Kidney epithelial cell (primary cell): ENCODE measurements at regions not wholly inside any gene's neighbourhood (a gene's known extent, or its start where the extent isn't known, plus 50 kb on each side); places are given as distances from the start of the nearest gene placed in this dataset.

Experiments
- DNase-seq: peaks from one replicate; pipeline ENCODE4 v3.0.0-alpha.2; 2010; ENCODE audit warnings: low read depth
- H3K27me3 ChIP-seq: 2 replicates; pipeline ENCODE4 v1.6.0; 2011; ENCODE audit warnings: low read length; ENCODE audit not compliant: control insufficient read depth, insufficient read depth
- H3K36me3 ChIP-seq: 2 replicates; pipeline ENCODE4 v1.5.1; 2011; ENCODE audit warnings: low read length; ENCODE audit not compliant: control insufficient read depth, insufficient read depth
- H3K4me3 ChIP-seq: 2 replicates; pipeline ENCODE4 v1.5.1; 2011; ENCODE audit warnings: low read depth, mild to moderate bottlenecking, control low read depth, low read length
- CTCF ChIP-seq: IDR thresholded peaks from 2 replicates; pipeline ENCODE4 v1.5.1; 2011; ENCODE audit warnings: mild to moderate bottlenecking, moderate library complexity, low read length, control low read depth, inconsistent platforms; ENCODE audit not compliant: insufficient read depth, poor library complexity, severe bottlenecking

GRCh38 chr7:88523645-88524044, 217.0 kb upstream of the STEAP4 start:
- H3K4me3 ChIP-seq: no peak overlapping the region

GRCh38 chr7:88522771-88523293, 216.1 kb upstream of the STEAP4 start:
- Histone ChIP-seq H3K4me3 (no peak overlapping the region), H3K27me3 (no peaks in the 10 kb centered on the region), H3K36me3 (no peaks in the 10 kb centered on the region)
- DNase-seq: no peak
- TF ChIP-seq CTCF: no peak

More at GRCh38 chr7:88523645-88524044, 217.0 kb upstream of the STEAP4 start:
- Histone ChIP-seq H3K27me3 (no peaks in the 10 kb centered on the region), H3K36me3 (no peaks in the 10 kb centered on the region)
- no peak for TF ChIP-seq CTCF
- no peak for DNase-seq

- H3K27me3 ChIP-seq: no peaks in the 10 kb centered on the region
- H3K36me3 ChIP-seq: no peaks in the 10 kb centered on the region
- H3K4me3 ChIP-seq: no peak overlapping the region
- TF ChIP-seq CTCF: no peak
- no peak for DNase-seq
These were observed 209.7 kb upstream of the STEAP4 start for GRCh38 chr7:88516429-88516828.

- Histone ChIP-seq H3K36me3 (no peaks in the 10 kb centered on the region), H3K4me3 (no peak overlapping the region), H3K27me3 (no peaks in the 10 kb centered on the region)
- DNase-seq: no peak
- TF ChIP-seq CTCF: no peak
These were observed 208.6 kb upstream of the STEAP4 start for GRCh38 chr7:88515301-88515700.

GRCh38 chr7:88509341-88509740, 202.6 kb upstream of the STEAP4 start:
- DNase-seq: no peak
- Histone ChIP-seq H3K27me3 (no peaks in the 10 kb centered on the region), H3K36me3 (no peaks in the 10 kb centered on the region), H3K4me3 (no peak overlapping the region)
- no peak for TF ChIP-seq CTCF

GRCh38 chr7:88500131-88500530, 193.4 kb upstream of the STEAP4 start:
- TF ChIP-seq CTCF: no peak
- Histone ChIP-seq H3K36me3 (no peaks in the 10 kb centered on the region), H3K27me3 (no peaks in the 10 kb centered on the region), H3K4me3 (no peak overlapping the region)
- no peak for DNase-seq
